Mucosa of descending colon (tissue), 3 donors: ENCODE measurements at regions not wholly inside any gene's neighbourhood (a gene's known extent, or its start where the extent isn't known, plus 50 kb on each side); places are given as distances from the start of the nearest gene placed in this dataset.
"Not testable (repeated sequence)": the region's sequence is repeated elsewhere in the genome, so short reads cannot be mapped to it uniquely, and the experiment has no call there.

Source experiments
- ATAC-seq: fragments of 200-7000 bp; cut with Tn5 transposase; one replicate; pipeline ENCODE4 v1.9.1; 2020; ENCODE audit warnings: mild to moderate bottlenecking, moderate library complexity
- DNase-seq, 3 donors: peaks; one replicate each; pipeline ENCODE4 v3.0.0-alpha.2; 2020
- H3K36me3 ChIP-seq: fragments of 200-600 bp; one replicate; pipeline ENCODE4 v1.8.0; 2021; ENCODE audit warnings: low read depth, mild to moderate bottlenecking
- H3K4me1 ChIP-seq: fragments of 200-600 bp; one replicate; pipeline ENCODE4 v1.8.0; 2021; ENCODE audit warnings: low read depth, mild to moderate bottlenecking
- H3K4me3 ChIP-seq: fragments of 200-600 bp; one replicate; pipeline ENCODE4 v1.8.0; 2021; ENCODE audit warnings: mild to moderate bottlenecking
- H3K9me3 ChIP-seq: fragments of 200-600 bp; one replicate; pipeline ENCODE4 v1.8.0; 2021; ENCODE audit warnings: mild to moderate bottlenecking
- intact Hi-C, 2 donors: fragments of 100-400 bp; cut with DNase I in 1 of 2; cut with micrococcal nuclease in 1 of 2; formaldehyde crosslinking; loops; one replicate each; pipeline versions ENCODE4 v1.11.0 to v1.11.1; 2022; cut with DNase I, micrococcal nuclease
- TF ChIP-seq, protein P1 (sequence below): fragments of 200-600 bp; IDR thresholded peaks from one replicate; pipeline ENCODE4 v1.8.0; 2022; ENCODE audit warnings: antibody characterized with exemption, mild to moderate bottlenecking
- donor health status: DM: no; HTN: no; CAD: no; lungs with moderate emphysema.
- donor health status: DM: no; HTN: no; CAD: no.
- donor health status: DM: no; HTN: yes; CAD: no.

DNA sequence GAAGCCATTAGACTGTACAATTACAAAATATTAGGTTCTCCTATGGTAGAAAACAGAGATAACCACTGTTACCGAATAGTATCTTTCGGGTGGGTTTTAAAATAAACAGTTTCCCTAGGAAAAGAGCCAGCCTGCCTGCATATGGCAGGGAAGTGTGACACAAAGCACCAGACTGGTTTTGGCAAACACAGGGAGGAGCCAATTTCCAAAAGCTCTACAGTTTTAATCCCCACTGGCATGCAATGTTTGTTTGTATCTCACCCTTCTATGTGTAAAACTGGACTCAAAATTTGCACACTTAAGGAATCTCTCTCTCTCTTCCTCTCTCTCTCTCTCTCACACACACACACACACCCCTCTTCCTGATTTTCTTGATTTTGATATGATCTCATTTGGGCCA lies 261.7 kb downstream of the ETV1 start:
- intact Hi-C loops = no loop called here
- TF ChIP-seq, protein P1, sequence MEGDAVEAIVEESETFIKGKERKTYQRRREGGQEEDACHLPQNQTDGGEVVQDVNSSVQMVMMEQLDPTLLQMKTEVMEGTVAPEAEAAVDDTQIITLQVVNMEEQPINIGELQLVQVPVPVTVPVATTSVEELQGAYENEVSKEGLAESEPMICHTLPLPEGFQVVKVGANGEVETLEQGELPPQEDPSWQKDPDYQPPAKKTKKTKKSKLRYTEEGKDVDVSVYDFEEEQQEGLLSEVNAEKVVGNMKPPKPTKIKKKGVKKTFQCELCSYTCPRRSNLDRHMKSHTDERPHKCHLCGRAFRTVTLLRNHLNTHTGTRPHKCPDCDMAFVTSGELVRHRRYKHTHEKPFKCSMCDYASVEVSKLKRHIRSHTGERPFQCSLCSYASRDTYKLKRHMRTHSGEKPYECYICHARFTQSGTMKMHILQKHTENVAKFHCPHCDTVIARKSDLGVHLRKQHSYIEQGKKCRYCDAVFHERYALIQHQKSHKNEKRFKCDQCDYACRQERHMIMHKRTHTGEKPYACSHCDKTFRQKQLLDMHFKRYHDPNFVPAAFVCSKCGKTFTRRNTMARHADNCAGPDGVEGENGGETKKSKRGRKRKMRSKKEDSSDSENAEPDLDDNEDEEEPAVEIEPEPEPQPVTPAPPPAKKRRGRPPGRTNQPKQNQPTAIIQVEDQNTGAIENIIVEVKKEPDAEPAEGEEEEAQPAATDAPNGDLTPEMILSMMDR = no peak
- ATAC-seq (no peak), DNase-seq (no peak)
- Histone ChIP-seq H3K9me3 (no peaks in the 10 kb centered on the region), H3K36me3 (no peaks in the 10 kb centered on the region), H3K4me1 (no peaks in the 10 kb centered on the region), H3K4me3 (no peak overlapping the region)

DNA sequence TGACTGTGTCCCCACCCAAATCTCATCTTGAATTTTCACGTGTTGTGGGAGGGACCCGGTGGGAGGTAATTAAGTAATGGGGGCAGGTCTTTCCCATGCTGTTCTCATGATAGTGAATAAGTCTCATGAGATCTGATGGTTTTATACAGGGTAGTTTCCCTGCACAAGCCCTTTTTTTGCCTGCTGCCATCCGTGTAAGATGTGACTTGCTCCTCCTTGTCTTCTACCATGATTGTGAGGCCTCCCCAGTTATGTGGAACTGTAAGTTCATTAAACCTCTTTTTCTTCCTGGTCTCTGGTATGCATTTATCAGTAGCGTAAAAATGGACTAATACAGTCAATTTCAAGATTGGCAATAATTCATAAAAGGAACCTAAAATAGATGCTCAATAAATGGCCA lies 261.0 kb downstream of the ETV1 start:
- intact Hi-C loops, DNase-seq, H3K4me1 ChIP-seq, H3K4me3 ChIP-seq, ATAC-seq, H3K9me3 ChIP-seq, H3K36me3 ChIP-seq: not testable (repeated sequence)

DNA sequence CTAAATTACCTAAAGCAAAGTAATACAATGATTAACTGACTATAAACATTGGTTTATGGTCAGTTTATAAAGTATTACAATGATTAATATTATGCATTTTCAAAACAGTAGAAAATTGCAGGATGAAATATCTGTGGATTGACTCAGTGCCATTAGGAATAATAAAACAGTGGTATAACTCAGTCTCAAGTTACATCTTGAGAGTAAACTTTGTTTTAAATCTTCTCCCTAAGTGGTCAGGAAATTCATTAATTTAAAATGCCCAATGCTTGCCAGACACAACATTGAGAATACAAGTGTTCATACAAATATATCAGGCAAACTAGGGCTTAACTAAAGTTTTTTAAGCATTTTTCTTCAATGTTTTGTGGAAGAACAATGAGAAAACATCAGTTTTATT lies 257.8 kb downstream of the ETV1 start:
- Histone ChIP-seq H3K36me3 (no peaks in the 10 kb centered on the region), H3K4me3 (no peak overlapping the region), H3K4me1 (no peaks in the 10 kb centered on the region), H3K9me3 (no peaks in the 10 kb centered on the region)
- TF ChIP-seq, protein P1 = no peak
- no peak for DNase-seq
- no peak for ATAC-seq
- intact Hi-C loops = no loop called here

DNA sequence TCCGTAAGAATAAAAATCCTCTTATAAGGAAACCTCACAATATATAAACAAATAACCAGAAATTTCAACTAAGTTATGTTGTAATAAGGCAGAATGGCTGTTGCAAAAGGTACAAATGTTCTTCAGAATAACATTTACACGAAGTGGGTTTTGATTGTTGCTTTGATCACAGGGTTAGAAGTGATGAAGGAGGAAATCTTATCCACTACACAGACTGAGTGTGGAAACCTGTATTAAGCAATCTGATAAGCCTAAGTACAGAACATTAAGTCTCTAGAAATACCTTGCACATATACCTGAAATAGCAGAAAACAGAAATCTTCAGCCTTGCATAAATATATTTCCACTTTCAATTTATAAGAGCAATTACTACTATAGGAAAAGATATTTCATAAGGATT lies 251.9 kb downstream of the ETV1 start:
- TF ChIP-seq, protein P1 = no peak
- Histone ChIP-seq H3K9me3 (no peaks in the 10 kb centered on the region), H3K36me3 (no peaks in the 10 kb centered on the region), H3K4me3 (no peak overlapping the region), H3K4me1 (no peaks in the 10 kb centered on the region)
- intact Hi-C loops = no loop called here
- DNase-seq (no peak), ATAC-seq (no peak)

GRCh38 chr7:13742126-13742525 lies 247.3 kb downstream of the ETV1 start:
- ATAC-seq (peak; percentile 31), DNase-seq (no peak)
- Histone ChIP-seq H3K4me1 (no peaks in the 10 kb centered on the region), H3K4me3 (no peak overlapping the region), H3K36me3 (no peaks in the 10 kb centered on the region), H3K9me3 (no peaks in the 10 kb centered on the region)
- TF ChIP-seq, protein P1 = no peak
- intact Hi-C loops = no loop called here

DNA sequence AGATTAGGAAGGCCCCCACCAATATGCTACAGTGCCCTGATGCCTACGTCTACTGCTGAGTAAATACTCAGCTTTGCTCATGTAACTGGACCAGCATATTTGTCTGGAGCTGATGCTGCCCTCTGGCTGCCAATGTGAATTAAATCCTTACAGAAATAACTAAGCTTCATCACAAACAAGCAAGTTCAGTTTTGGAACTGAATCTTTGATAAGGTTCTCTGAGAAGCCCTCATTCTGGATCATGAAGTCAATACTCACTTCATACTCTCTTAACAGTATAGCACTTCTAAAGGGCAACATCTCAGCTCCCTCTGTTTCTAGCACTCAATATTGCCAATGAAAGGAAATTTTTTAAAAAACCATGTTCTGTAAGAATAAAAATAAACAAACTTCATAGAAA lies 246.7 kb downstream of the ETV1 start:
- H3K36me3 ChIP-seq = no peaks in the 10 kb centered on the region
- H3K4me3 ChIP-seq = no peak overlapping the region
- H3K4me1 ChIP-seq = no peaks in the 10 kb centered on the region
- TF ChIP-seq, protein P1 = no peak
- ATAC-seq (peak; percentile 54), DNase-seq (peak in 2 of 3 donors; percentile 22 to 37)
- intact Hi-C loops = no loop called here
- no peaks in the 10 kb centered on the region for H3K9me3 ChIP-seq
